ENCODE measurements at regions not wholly inside any gene's neighbourhood (a gene's known extent, or its start where the extent isn't known, plus 50 kb on each side); places are given as distances from the start of the nearest gene placed in this dataset.

GRCh38 chr9:115169003-115169402, 51.0 kb upstream of the TNC start:
- no peak for TF ChIP-seq EZH2 (IDR thresholded peaks at IDR 0.05; ENCODE audit: borderline replicate concordance)
- no peak for TF ChIP-seq CTCF (IDR thresholded peaks at IDR 0.05; ENCODE audit: poor library complexity)
